ELF-1 (cell line): ENCODE measurements at regions not wholly inside any gene's neighbourhood (a gene's known extent, or its start where the extent isn't known, plus 50 kb on each side); places are given as distances from the start of the nearest gene placed in this dataset.

Source experiments
- DNase-seq: peaks from one replicate; pipeline ENCODE4 v3.0.0-alpha.2; 2016; ENCODE audit warnings: low read depth, low spot score

DNA sequence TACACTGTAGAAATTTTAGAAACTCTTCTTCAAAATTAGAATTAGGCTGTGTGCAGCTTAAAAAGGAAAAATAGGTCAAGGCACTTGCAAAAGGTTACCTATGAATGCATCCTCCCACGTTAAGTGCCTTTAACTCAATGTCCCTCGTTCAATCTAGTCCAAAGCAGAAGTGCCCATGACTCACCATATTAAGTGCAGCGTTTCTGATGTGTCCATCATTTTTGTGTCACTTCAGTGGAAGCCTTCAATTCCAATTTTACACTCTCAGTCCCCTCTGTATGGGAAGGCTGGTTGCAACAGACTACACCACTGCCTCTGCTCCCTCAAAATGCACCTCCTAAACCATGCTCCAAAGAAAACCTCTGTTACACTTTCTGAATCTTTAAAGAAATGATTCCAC is 53.4 kb downstream of the FOXB1 start:
- DNase-seq: no peak

DNA sequence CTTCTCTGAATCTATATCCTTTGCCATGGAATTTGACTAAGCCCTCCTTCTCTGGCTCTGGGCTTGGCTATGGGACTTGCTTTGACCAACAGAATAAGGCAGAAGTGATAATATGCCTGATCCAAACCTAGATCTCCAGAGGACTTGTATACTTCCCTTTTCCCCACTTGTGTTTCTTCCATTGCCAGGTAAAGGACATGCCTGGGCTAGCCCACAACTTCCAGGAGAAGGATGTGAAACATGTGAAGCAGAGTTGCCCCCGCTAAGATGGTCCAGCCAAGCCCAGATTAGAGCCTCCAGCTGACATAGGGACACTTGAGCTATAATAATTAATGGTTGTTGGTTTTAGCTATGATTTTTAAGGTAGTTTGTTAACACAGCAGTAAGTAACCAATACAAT is 55.1 kb downstream of the FOXB1 start:
- DNase-seq: no peak

DNA sequence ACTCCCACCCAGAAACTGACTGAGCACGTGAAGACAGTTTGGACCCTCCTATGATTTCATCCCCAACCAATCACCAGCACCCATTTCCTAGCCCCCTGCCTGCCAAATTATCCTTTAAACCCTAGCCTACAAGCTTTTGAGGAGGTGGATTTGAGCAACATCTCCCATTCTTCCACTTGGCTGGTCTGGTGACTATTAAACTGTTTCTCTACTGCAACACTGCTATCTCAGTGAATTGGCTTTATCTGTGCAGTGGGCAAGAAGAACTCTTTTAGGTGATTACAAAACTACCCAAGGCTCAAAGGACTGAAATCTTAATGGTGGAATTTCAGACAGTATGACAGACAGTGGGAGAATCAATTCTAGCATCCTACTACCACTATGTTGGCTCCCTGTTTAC is 57.6 kb downstream of the FOXB1 start:
- DNase-seq: no peak

DNA sequence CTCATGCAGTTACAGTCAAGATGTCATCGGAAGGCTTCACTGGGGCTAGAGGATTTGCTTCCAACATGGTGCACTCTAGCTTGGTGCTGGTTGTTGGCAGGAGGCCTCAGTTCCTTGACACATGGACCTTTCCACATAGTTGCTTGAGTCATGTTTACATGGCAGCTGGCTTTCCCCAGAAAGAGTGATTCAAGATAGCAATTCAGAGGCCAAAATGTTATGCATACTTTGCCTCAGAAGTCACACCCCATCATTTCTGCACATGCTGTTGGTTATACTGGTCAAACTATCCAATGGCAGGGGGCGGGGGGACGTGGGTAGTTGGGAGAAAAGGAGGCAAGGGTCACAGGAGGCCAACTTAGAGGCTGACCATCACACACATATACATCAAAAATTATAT is 58.7 kb downstream of the FOXB1 start:
- no peak for DNase-seq

DNA sequence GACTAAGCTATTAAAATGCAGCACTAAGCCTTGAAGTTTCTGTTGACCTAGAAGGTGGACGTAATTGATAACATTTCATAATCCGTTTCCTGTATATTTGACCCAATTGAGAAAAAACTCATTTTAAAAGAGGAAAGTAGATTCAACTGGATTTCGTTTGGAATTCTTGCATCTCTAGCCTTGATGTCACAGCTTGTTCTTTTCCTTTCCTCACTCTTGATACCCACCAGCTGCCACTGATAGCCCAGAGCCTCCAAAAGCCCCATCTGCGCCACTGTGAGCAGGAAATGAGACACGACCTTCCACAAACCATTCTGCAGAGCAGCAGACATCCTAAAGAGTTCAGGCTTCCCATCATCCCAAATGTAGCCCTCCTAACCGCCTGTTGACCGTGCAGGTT is 61.8 kb downstream of the FOXB1 start:
- no peak for DNase-seq

DNA sequence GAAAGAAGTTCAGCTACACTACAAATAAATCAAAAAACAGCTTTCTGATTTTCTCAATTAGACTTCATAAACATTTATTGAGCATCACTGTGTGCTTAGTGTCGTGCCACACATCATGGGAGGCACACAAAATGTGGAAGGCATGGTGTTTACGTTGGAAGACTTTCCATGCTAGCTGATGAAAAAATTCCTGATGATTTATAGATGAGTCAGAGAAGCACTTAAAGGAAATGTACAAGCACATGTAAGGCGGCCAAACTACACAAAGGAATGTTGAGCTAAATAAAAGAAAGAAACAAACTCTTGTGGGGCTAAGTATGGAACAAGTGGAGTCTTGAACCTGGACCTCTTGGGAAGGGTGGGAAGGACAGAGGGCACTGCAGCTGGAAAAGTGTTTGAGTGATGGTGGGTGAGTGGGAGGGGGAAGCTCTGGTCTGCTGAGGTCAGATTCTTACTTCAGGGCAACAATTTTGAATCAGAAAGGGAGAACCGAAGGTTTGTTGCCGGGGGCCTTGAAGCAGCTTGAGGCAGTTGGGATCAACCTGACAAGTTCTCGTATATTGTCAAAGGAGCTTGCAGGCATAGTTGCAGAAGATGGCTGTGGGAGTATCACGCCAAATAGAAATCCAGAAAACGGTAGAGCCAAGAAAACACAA is 66.9 kb downstream of the FOXB1 start:
- DNase-seq: peak; percentile 70

DNA sequence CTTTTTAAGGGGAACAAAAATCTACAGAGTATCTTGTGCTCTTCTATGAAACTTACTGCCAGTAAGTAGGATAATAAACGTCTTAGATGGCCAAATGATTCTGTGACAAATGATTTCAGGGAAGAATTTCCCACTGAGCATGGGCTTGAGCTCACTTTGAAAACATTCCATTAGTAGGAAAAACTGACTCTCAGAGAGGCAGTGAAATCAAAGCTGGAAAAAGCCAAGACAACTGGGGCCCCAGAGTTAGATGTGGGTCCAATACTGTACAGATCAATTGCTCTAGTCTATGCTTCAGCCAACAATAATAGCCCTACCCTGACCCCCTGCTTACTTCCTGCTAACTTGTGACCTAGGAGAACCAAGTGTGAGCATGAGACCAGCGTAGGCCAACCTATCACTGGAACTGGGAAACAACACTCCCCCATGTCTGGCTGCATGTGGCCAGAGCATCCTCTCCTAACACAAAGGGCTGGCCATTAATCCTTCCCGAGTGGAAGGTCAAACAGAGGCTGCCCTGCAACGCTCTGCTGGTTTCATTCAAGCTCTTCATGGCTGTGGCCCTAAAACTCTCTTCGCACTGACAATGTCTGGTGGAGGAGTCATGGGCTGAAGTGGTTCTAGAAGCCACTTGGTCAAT is 68.8 kb downstream of the FOXB1 start:
- DNase-seq: no peak

DNA sequence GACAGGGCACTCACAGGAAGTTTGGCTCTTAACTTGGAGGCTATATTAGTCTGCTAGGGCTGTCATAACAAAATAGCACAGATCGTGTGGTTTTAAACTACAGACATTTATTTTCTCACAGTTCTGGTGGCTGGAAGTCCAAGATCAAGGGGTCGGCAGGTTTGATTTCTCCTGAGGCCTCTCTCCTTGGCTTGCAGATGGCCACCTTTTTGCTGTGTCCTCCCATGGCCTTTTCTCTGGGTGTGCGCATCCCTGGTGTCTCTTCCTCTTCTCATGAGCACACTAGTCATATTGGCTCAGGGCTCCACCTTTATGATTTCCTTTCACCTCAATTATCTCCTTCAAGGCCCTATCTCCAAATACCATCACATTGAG is 69.3 kb downstream of the FOXB1 start:
- no peak for DNase-seq

DNA sequence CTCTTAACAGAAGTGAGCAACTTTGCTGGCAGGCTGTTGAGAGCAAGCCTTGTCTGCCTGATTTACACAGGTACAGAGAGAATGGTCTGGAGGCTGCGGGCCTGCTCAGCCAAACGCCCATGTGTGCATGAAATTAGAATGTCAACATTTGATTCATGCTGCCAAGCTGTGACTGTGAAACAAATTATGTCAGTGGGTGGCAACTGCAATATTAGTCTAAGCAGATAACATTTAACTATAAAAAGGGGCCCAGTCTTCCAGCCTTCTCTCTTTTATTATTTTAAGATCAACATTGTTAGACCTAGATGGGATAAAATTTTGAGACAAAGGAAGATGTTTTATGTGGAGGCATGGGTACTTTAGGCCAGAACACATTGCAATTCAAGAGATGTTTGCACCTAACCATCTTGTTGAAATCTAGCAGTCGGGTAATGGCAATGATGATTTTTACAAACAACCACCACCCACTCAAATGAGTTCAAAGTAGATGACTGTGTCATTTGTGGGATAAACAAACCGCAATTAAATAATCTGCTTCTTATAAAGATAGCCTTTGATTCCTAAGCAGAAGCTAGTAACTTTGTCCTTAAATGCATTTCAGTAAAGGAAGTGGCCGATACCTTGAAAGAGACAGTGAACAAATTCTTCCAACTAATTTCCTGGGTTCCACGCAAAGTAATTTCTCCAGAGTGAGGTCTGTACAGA is 70.2 kb downstream of the FOXB1 start:
- no peak for DNase-seq

DNA sequence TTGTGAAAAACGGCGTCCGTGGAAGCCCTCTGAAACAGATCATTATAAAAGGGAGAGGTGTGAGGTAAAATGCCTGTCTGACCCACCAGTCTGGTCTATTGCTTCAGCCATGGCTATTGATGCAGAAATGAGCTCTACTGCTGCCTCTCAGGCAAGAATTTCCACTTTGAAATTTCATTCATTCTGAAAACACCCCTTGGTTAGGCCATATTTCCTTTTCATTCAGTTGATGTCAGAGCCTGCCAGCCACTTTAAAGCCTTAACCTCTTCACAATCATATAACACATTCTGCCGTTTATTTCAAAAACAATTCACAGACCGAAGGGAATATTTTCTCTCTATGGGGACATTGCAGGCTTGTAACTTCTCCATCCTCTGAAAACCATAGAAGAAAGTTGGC is 71.9 kb downstream of the FOXB1 start:
- no peak for DNase-seq

DNA sequence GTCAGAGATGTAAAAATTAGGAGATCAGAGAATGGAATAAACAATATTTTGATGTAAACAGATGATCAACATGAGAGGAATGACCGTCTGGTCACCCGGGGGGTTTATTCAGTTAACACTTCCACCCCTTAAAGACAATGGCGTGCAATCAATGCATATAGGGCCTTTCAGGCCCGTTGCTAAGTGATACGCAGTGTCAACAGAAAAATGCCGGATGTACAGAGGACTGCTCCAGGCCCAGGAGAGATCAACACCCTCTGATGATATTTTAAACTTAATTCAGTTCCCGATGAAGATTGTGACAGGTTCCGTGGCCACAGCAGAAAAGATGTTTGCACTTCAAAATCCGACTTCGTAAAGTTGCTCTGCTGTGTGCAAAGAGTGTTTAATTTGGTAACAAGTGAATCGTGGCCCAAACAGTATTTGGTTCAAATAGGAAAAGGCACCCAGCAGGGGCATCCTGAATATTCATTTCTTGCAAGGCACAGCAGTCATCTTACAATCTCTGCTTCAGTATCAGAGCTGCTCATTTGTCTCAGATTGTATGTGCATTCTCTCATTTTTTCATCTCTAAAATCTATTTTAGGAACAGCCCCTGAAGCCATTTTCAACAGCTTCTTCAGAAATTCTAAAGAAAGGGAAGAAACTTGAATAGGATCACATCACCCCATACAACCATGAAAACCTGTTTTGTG is 72.6 kb downstream of the FOXB1 start:
- DNase-seq: peak; percentile 48

DNA sequence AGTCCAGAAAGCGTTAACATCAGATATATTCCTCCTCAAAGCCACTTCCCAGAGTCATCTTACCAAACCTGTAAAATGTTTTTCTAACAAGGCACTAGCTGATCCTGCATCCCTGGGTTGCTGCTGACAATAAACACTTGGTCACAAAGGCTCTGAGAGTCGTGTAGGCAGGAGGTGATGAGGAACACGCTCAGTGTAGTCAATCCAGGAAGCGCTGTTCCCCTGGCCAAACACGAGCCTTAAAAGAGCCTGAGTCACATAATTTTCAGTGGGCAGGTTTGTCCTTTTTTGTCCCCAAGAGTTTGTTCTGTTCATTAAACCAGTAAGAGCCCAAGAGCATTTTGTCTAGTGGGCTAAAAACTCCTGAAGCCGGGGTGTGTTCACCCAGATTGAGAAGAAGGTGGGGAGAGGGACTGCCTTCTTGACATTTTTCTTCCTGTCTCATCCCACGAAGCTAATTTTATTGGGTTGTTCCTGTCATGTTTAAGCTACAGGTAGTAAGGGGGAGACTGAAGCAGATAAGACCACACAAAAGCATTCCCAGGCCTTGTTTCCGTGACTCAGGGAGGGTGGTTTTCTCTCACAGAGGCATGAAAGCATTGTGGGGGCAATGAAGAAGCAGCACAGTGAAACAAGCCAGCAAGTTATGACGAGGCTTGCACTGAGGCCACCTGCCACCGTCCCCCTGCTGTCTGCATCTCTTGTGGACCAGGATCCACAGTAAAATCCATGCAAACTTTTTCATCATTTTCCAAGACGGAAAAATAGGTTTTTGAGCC is 73.7 kb downstream of the FOXB1 start:
- DNase-seq: peak; percentile 27

DNA sequence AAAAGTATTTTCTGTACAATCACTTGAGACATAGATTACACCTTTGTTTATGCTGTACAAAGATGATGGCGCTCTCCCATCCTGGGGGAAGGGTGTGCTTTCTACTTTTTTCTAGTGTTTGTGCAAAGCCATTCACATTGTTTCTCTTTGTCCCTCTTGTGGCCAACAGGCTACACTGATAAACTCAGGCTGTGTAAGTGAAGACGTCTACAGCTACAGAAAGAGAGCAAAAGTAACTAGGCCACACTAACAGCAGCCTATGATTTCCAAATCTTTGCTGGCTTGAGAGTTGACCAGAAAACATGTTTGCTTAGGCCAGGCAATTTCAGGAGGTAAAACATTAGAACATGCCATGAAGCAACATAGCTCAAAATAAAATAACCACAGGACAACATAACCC is 75.1 kb downstream of the FOXB1 start:
- peak; percentile 37 for DNase-seq

DNA sequence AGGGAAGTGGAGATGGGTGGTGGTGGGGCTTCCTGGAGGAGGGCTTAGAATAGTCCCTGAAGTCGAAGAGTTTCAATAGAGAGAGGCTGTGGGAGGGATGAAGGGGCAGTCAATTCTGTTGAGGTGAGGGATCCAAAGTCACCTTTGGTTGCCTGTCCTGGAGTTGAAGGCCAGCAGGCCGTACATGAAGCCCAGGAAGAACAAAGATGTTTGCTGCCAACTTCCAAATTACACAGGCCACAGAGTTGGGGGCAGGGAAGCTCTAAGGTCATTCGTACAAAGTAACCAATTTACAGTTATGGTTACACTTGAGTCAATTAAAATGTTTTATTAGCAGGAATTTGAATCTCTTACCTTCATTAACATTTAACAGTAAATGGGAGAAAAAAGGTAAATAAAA is 77.9 kb downstream of the FOXB1 start:
- DNase-seq: no peak

DNA sequence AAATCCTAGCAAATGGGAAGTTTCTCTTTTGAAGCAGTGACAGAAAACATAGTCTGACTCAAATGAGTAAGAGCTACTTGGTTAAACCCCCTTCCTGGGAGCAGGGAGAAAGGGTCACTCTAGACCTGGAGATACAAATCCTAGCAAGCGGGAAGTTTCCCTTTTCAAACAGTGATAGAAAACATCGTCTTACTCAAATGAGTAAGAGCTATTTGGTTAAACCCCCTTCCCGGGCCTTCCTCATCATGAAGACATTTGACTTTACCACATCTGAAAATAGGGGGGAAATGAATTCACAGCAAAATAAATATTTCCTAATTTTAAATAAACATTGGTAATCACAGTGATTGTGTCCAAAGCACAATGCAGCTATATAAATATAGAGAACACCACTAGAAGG is 79.2 kb downstream of the FOXB1 start:
- no peak for DNase-seq

DNA sequence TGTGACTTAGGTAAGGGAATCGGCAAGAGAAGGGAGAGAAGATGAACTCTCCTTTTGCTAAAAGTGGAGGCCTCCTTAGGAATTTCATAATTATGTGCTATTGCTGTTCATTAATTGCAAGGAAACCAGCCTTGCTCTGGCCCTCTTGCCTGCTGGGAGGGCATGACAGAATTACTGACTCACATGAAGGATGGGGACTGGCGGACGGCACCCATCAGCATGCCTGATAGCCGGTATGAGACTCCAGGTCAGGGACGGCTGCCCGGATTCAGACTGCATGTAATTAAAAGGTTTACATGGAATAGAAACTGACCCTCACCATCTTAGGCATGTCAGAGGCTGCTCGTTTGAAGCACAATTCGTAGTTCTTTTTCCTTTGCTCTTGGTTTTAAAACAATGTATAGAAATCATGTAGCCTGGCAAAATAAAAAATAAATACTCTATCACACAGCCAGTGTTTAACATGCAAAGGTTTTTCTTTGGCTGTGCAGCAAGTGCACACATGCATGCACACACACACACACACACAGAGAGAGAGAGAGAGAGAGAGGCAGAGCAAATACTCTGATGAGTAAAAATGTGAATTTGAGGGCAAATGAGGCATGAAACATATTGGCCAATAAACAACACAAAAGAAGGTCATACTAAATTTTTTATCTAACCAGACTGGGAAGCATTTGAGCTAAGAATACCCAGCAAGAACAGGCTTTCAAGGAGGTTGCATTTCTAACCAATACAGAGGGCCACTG is 82.7 kb downstream of the FOXB1 start:
- DNase-seq: no peak

DNA sequence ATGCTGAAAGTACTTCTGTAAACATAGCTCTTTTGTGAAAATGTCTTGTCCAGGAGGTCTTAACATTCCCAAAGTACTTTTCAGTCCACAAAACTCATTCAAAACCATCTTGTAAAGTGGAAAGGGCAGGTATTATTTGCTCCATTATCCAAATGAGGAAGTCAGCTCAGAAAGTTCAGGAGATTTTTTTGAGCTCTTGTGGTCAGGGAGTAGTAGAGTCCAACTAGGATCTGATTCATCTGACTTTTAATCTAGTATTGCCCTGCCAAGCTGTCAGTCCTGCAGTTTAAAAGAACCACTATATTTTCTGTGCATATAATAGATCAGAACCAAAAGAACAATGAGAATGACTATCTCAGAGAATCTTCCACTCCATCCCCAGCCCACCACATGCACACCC is 83.5 kb downstream of the FOXB1 start:
- no peak for DNase-seq

DNA sequence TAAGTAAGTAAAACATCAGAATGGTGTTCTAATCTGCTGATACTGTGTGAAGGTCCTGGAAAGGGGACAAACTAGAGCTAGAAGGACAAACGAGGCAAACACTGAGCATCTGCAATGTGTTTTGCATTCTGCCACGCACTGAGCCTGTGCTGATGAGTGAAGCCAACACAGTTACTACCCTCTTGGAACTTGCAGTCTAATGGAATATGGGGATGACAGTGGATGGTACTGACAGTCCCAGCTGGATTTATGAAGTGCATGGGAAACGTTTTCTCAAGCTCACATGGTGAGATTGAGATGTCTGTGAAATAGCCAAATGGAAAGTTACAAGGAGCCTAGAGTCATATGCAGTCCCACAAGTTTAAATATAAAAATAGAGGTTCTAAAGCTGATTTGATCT is 86.6 kb downstream of the FOXB1 start:
- no peak for DNase-seq

DNA sequence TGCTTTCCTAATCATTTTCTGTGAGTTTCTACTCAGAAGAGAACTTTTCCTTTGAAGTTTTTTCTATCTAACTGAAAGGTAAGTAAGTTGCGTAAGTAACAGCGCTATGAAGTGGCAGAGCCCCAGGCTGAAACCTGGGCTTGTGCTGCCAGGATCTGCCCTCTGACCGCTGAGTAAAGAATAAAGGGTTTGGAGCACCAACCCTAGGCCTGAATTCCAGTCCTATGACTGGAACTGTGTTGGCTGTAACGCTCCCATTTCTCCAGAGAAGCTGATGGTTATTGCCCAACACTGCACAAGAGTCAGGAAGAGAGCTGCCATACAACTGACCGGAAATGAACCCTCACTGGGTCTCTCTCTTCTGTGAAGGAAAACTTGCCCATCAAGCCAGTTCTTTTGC is 87.0 kb downstream of the FOXB1 start:
- DNase-seq: peak; percentile 73

DNA sequence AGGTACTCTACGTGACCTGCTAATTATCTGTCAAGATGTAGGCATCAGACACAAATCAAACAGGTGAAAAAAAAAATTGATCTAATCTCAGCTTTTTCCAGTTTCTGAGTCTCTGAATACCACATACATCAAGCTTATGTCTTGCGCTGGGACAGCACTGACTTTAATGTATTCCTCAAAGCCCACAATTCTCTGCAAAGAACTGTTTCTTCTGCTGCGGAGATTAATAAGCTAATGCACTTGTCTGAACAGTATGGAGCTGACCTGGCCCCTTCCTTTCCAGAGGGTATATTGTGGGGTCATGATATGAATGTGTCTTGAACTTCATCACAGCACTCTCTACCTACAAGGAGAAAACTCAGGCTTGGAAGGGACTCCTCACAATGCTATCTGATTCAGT is 87.8 kb downstream of the FOXB1 start:
- DNase-seq: no peak
